ENCODE measurements at regions not wholly inside any gene's neighbourhood (a gene's known extent, or its start where the extent isn't known, plus 50 kb on each side); places are given as distances from the start of the nearest gene placed in this dataset.

DNA sequence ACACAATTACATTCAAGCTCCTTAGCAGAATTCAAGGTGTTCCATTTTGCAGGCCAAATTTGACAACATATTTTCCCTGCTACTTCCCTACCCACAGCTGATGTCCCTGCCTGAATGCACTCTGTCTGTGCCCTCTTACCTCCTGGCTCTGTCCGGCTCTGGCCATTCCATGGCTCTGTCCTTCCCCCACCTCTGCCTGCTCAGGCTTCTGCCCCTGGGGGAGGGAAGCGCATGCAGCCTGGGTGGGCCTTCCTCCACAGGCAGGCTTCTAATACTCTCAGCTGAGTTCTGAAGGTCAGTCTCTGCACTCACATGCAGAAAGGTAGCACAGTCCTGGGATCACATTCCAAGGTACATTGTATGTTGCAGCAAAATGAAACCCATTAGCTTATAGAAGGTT is 113.6 kb upstream of the CACNA2D3 start:
- Histone ChIP-seq H3K27ac (ENCODE audit: extremely low read depth, low read depth, low read length) (no peak overlapping the region), H3K9me3 (replicated peaks; ENCODE audit: control insufficient read depth, insufficient read depth, low read depth, low read length) (no peaks in the 10 kb centered on the region), H3K4me3 (no peak overlapping the region), H3K9me1 (ENCODE audit: control insufficient read depth, insufficient read depth, low read length) (no peaks in the 10 kb centered on the region), H3K79me2 (ENCODE audit: control insufficient read depth, insufficient read depth, low read length) (no peaks in the 10 kb centered on the region), H3K4me2 (ENCODE audit: insufficient read depth, low read length) (no peak overlapping the region), H3K36me3 (ENCODE audit: control insufficient read depth, insufficient read depth, low read length) (no peaks in the 10 kb centered on the region), H3K4me1 (replicated peaks in 1 of 2; ENCODE audit: control insufficient read depth in 2 of 2, insufficient read depth in 2 of 2, low read length in 2 of 2) (no peaks in the 10 kb centered on the region), H2AFZ (ENCODE audit: low read depth, low read length) (no peak overlapping the region), H4K20me1 (replicated peaks; ENCODE audit: control insufficient read depth, insufficient read depth, low read length) (no peaks in the 10 kb centered on the region), H3K9ac (ENCODE audit: insufficient read depth in 1 of 2, low read depth in 2 of 2, low read length in 2 of 2) (no peak overlapping the region), H3K27me3 (ENCODE audit: control insufficient read depth in 2 of 2, insufficient read depth in 2 of 2, low read length in 2 of 2) (peaks cover 0 to 5% of the 10 kb centered on the region in 2 experiments; a peak in 2 of 5 replicates)
- no TSS peak for BruUV-seq (replicated peaks)
- intact Hi-C loops (cut with micrococcal nuclease) (no loop called here), in situ Hi-C loops (cut with MboI) (no loop called here)
- CTCF ChIA-PET (ENCODE audit: low intra/inter-chr PET ratio), result no interaction called here
- POLR2A ChIA-PET, result interaction anchor here (0.6 kb wide), 1 partner anchor 749 kb away, joined by 3 read pairs; no protein-coding TSS in a partner anchor
- FAIRE-seq (no peak), ATAC-seq (no peak), DNase-seq (ENCODE audit: extremely low read depth in 1 of 4, low spot score in 3 of 4) (no peak)
- TF ChIP-seq, protein P1, sequence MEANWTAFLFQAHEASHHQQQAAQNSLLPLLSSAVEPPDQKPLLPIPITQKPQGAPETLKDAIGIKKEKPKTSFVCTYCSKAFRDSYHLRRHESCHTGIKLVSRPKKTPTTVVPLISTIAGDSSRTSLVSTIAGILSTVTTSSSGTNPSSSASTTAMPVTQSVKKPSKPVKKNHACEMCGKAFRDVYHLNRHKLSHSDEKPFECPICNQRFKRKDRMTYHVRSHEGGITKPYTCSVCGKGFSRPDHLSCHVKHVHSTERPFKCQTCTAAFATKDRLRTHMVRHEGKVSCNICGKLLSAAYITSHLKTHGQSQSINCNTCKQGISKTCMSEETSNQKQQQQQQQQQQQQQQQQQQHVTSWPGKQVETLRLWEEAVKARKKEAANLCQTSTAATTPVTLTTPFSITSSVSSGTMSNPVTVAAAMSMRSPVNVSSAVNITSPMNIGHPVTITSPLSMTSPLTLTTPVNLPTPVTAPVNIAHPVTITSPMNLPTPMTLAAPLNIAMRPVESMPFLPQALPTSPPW (CRISPR knock-in tag; IDR thresholded peaks at IDR 0.05), result no peak
- no peak for TF ChIP-seq PHB (CRISPR knock-in tag; IDR thresholded peaks at IDR 0.05)
- no peak for TF ChIP-seq MAFG (tag; conservative IDR thresholded peaks at IDR 0.05)
- no peak for TF ChIP-seq ZSCAN29 (IDR thresholded peaks at IDR 0.05)
- no peak for TF ChIP-seq ZNF12 (CRISPR knock-in tag; IDR thresholded peaks at IDR 0.05)
- WGBS (ENCODE audit: insufficient coverage, low coverage, missing lambda C conversion rate), result 0% methylated on average over 2 of the region's 2 CpGs

DNA sequence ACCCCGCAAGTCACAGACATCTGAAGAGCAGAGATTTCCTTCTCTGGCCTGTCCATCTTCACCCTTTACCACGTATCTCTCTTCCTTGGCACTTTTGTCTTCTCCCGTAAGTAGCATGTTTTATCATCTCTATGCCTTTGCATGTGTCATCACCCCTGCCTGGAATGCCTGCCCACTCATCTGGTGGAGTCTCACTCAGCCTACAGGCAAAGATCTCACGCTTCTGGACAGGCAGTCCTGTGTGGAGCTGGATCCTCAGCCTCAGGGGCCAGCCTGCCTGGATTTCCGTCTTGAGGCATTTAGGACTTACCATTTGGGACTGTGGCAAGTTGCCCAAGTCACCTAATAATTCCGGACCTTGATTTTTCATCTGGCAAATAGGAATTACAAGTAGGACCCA is 114.3 kb upstream of the CACNA2D3 start:
- H3K4me3 ChIP-seq, result no peak overlapping the region
- H3K36me3 ChIP-seq (ENCODE audit: control insufficient read depth, insufficient read depth, low read length), result no peaks in the 10 kb centered on the region
- WGBS (ENCODE audit: insufficient coverage, low coverage, missing lambda C conversion rate), result 0% methylated on average over 6 of the region's 6 CpGs
- no peak for FAIRE-seq
- CTCF ChIA-PET (ENCODE audit: low intra/inter-chr PET ratio), result no interaction called here
- ATAC-seq, result no peak
- no peaks in the 10 kb centered on the region for H3K9me1 ChIP-seq (ENCODE audit: control insufficient read depth, insufficient read depth, low read length)
- no peaks in the 10 kb centered on the region for H3K9me3 ChIP-seq (replicated peaks; ENCODE audit: control insufficient read depth, insufficient read depth, low read depth, low read length)
- intact Hi-C loops (cut with micrococcal nuclease), result no loop called here
- POLR2A ChIA-PET, result interaction anchor here (0.6 kb wide), 1 partner anchor 750 kb away, joined by 3 read pairs; no protein-coding TSS in a partner anchor
- no peak overlapping the region for H3K4me2 ChIP-seq (ENCODE audit: insufficient read depth, low read length)
- H3K27ac ChIP-seq (ENCODE audit: extremely low read depth, low read depth, low read length), result no peak overlapping the region
- peaks cover 0 to 5% of the 10 kb centered on the region in 2 experiments; a peak in 2 of 5 replicates for H3K27me3 ChIP-seq (ENCODE audit: control insufficient read depth in 2 of 2, insufficient read depth in 2 of 2, low read length in 2 of 2)
- H3K4me1 ChIP-seq (replicated peaks in 1 of 2; ENCODE audit: control insufficient read depth in 2 of 2, insufficient read depth in 2 of 2, low read length in 2 of 2), result no peaks in the 10 kb centered on the region
- no peak overlapping the region for H3K9ac ChIP-seq (ENCODE audit: insufficient read depth in 1 of 2, low read depth in 2 of 2, low read length in 2 of 2)
- no peaks in the 10 kb centered on the region for H3K79me2 ChIP-seq (ENCODE audit: control insufficient read depth, insufficient read depth, low read length)
- H2AFZ ChIP-seq (ENCODE audit: low read depth, low read length), result no peak overlapping the region
- BruUV-seq (replicated peaks), result no TSS peak
- DNase-seq (ENCODE audit: extremely low read depth in 1 of 4, low spot score in 3 of 4), result no peak
- in situ Hi-C loops (cut with MboI), result no loop called here
- H4K20me1 ChIP-seq (replicated peaks; ENCODE audit: control insufficient read depth, insufficient read depth, low read length), result no peaks in the 10 kb centered on the region
- TF ChIP-seq MYBL2 (IDR thresholded peaks at IDR 0.05; ENCODE audit: low read depth) (no peak), MYBL2 (CRISPR knock-in tag; IDR thresholded peaks at IDR 0.05; ENCODE audit: borderline replicate concordance) (no peak), TCF7L2 (IDR thresholded peaks at IDR 0.05; ENCODE audit: low read depth, low read length) (no peak), HSF4 (CRISPR knock-in tag; IDR thresholded peaks at IDR 0.05; ENCODE audit: borderline replicate concordance) (no peak)
- TF ChIP-seq, protein P2, sequence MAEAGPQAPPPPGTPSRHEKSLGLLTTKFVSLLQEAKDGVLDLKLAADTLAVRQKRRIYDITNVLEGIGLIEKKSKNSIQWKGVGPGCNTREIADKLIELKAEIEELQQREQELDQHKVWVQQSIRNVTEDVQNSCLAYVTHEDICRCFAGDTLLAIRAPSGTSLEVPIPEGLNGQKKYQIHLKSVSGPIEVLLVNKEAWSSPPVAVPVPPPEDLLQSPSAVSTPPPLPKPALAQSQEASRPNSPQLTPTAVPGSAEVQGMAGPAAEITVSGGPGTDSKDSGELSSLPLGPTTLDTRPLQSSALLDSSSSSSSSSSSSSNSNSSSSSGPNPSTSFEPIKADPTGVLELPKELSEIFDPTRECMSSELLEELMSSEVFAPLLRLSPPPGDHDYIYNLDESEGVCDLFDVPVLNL (CRISPR knock-in tag; IDR thresholded peaks at IDR 0.05; ENCODE audit: low read depth), result no peak
- TF ChIP-seq, protein P3, sequence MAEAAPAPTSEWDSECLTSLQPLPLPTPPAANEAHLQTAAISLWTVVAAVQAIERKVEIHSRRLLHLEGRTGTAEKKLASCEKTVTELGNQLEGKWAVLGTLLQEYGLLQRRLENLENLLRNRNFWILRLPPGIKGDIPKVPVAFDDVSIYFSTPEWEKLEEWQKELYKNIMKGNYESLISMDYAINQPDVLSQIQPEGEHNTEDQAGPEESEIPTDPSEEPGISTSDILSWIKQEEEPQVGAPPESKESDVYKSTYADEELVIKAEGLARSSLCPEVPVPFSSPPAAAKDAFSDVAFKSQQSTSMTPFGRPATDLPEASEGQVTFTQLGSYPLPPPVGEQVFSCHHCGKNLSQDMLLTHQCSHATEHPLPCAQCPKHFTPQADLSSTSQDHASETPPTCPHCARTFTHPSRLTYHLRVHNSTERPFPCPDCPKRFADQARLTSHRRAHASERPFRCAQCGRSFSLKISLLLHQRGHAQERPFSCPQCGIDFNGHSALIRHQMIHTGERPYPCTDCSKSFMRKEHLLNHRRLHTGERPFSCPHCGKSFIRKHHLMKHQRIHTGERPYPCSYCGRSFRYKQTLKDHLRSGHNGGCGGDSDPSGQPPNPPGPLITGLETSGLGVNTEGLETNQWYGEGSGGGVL (CRISPR knock-in tag; IDR thresholded peaks at IDR 0.05), result no peak

Data from K562 (cell line).